Activated T-helper 2 cell treated with anti-CD3 and anti-CD28 coated beads, Interferon-gamma antibody, Interleukin-2, Interleukin-4, amounts not matched to agents 10 μg/mL and 5 μg/mL and 100 μg/mL, durations not matched to agents 14 hours and 24 hours and 36 hours (primary cell): ENCODE measurements at regions not wholly inside any gene's neighbourhood (a gene's known extent, or its start where the extent isn't known, plus 50 kb on each side); places are given as distances from the start of the nearest gene placed in this dataset.

Experiments
- DNase-seq: peaks from one replicate; pipeline ENCODE4 v3.0.0; 2021; ENCODE audit warnings: low spot score
- H3K27ac Mint-ChIP-seq: one replicate; pipeline ENCODE4 v1.8.0; 2021; ENCODE audit warnings: mixed read lengths
- H3K27me3 Mint-ChIP-seq: one replicate; pipeline ENCODE4 v1.8.0; 2021; ENCODE audit warnings: low read depth, mixed read lengths
- H3K36me3 Mint-ChIP-seq: one replicate; pipeline ENCODE4 v1.8.0; 2021; ENCODE audit warnings: low read depth, mixed read lengths
- H3K4me1 Mint-ChIP-seq: one replicate; pipeline ENCODE4 v1.8.0; 2021; ENCODE audit warnings: low read depth, mixed read lengths
- H3K4me3 Mint-ChIP-seq: one replicate; pipeline ENCODE4 v1.8.0; 2021; ENCODE audit warnings: low read depth, mild to moderate bottlenecking, moderate library complexity, mixed read lengths
- H3K9me3 Mint-ChIP-seq: one replicate; pipeline ENCODE4 v1.8.0; 2021; ENCODE audit warnings: mixed read lengths
- intact Hi-C: fragments of 100-400 bp; cut with micrococcal nuclease; formaldehyde crosslinking; loops from one replicate; pipeline ENCODE4 v1.15.1; 2023

DNA sequence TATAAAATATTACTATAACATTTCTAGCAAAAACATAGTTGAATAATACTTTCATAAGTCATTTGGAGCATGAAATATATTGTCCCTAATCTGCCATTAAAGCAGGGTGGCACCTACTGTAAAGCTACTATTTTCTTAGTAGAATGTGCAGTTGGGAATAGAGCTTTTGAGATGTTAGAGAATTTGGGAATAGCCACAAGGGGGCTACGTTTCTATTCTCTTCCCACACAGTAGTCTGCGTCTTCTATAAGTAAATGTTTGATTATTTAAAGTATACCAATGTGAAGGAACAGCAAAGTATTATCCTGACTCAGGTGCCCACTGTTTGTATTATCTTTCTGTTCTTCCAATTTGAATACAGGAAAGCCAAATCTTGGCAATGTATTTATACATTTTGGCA, 323.2 kb upstream of the GIMD1 start:
- no peaks in the 10 kb centered on the region for H3K27me3 Mint-ChIP-seq
- peaks cover 6% of the 10 kb centered on the region for H3K4me1 Mint-ChIP-seq
- H3K36me3 Mint-ChIP-seq = no peaks in the 10 kb centered on the region
- no peak for DNase-seq
- H3K27ac Mint-ChIP-seq = no peak overlapping the region
- no peak overlapping the region for H3K4me3 Mint-ChIP-seq
- intact Hi-C loops = no loop called here
- peaks cover 4% of the 10 kb centered on the region for H3K9me3 Mint-ChIP-seq

- H3K4me3 Mint-ChIP-seq = no peak overlapping the region
- H3K4me1 Mint-ChIP-seq = peaks cover 6% of the 10 kb centered on the region
- H3K9me3 Mint-ChIP-seq = peaks cover 4% of the 10 kb centered on the region
- no peaks in the 10 kb centered on the region for H3K27me3 Mint-ChIP-seq
- intact Hi-C loops = no loop called here
- no peak for DNase-seq
- no peak overlapping the region for H3K27ac Mint-ChIP-seq
- H3K36me3 Mint-ChIP-seq = no peaks in the 10 kb centered on the region
Observed at GRCh38 chr4:106690487-106690886, 321.9 kb upstream of the GIMD1 start.

DNA sequence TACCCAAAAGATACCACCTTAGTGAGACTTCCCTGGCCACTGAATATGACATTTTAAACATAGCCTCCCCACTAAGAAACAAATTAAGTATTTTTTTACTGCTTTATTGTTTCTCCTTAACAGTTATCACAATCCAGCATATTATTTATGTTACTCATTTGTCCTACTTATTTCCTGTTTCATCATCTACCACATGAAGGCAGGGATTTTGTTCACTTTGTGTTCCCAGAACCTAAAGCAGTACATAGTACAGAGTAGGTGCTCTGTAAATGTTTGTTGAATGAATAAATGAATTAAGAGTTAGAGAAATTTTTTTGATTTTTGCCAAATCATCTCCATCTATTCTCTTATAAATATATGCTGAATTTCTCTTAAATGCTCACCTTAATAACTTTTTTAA, 318.4 kb upstream of the GIMD1 start:
- Mint-ChIP-seq H3K4me1 (peaks cover 6% of the 10 kb centered on the region), H3K4me3 (no peak overlapping the region), H3K27me3 (no peaks in the 10 kb centered on the region), H3K9me3 (peaks cover 16% of the 10 kb centered on the region), H3K27ac (no peak overlapping the region), H3K36me3 (no peaks in the 10 kb centered on the region)
- intact Hi-C loops = no loop called here
- DNase-seq = no peak

DNA sequence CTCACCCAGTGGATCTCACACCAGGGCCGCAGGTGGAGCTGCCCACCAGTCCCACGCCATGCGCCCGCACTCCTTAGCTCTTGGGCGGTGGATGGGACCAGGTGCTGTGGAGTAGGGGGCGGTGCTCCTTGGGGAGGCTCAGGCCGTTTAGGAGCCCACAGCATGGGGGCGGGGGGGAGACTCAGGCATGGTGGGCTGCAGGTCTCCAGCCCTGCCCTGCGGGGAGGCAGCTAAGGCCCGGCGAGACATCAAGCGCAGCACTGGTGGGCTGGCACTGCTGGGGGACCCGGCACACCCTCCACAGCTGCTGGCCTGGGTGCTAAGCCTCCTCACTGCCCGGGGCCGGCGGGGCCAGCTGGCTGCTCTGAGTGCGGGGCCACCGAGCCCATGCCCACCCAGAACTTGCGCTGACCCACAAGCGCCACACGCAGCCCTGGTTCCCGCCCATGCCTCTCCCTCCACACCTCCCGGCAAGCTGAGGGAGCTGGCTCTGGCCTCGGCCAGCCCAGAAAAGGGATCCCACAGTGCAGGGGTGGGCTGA, 312.9 kb upstream of the GIMD1 start:
- intact Hi-C loops = no loop called here
- H3K4me1 Mint-ChIP-seq = no peaks in the 10 kb centered on the region
- no peaks in the 10 kb centered on the region for H3K27me3 Mint-ChIP-seq
- H3K4me3 Mint-ChIP-seq = no peak overlapping the region
- no peak for DNase-seq
- H3K27ac Mint-ChIP-seq = no peak overlapping the region
- no peaks in the 10 kb centered on the region for H3K36me3 Mint-ChIP-seq
- peaks cover 15% of the 10 kb centered on the region for H3K9me3 Mint-ChIP-seq

DNA sequence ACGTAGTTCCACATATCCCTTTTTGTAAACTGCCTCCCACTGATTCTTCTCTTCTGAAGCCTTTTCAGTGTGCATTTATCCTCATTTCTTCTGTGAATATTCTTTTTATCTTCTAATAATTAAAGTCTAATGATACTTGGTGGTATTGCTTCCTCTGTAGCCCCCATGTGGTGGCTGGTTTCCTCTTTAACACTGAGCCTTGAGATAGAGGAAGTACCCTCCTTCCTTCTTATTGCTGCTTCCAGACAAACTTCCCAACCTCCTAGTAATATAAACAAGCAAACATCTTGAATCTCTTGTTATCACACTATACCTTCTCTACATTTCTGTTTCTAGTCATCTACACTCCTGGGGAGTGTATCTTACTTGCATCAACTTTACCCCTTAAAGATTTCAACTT, 310.5 kb upstream of the GIMD1 start:
- no peaks in the 10 kb centered on the region for H3K27me3 Mint-ChIP-seq
- intact Hi-C loops = no loop called here
- H3K4me3 Mint-ChIP-seq = no peak overlapping the region
- H3K9me3 Mint-ChIP-seq = peaks cover 15% of the 10 kb centered on the region
- no peak overlapping the region for H3K27ac Mint-ChIP-seq
- no peaks in the 10 kb centered on the region for H3K36me3 Mint-ChIP-seq
- no peaks in the 10 kb centered on the region for H3K4me1 Mint-ChIP-seq
- DNase-seq = no peak

GRCh38 chr4:106677213-106677612, 308.6 kb upstream of the GIMD1 start:
- DNase-seq = no peak
- peaks cover 12% of the 10 kb centered on the region for H3K9me3 Mint-ChIP-seq
- H3K27ac Mint-ChIP-seq = no peak overlapping the region
- H3K27me3 Mint-ChIP-seq = no peaks in the 10 kb centered on the region
- no peaks in the 10 kb centered on the region for H3K36me3 Mint-ChIP-seq
- intact Hi-C loops = no loop called here
- H3K4me1 Mint-ChIP-seq = no peaks in the 10 kb centered on the region
- H3K4me3 Mint-ChIP-seq = no peak overlapping the region

GRCh38 chr4:106676173-106676921, 307.8 kb upstream of the GIMD1 start:
- H3K4me1 Mint-ChIP-seq = no peaks in the 10 kb centered on the region
- H3K36me3 Mint-ChIP-seq = no peaks in the 10 kb centered on the region
- H3K9me3 Mint-ChIP-seq = peaks cover 8% of the 10 kb centered on the region
- no peak for DNase-seq
- H3K27me3 Mint-ChIP-seq = no peaks in the 10 kb centered on the region
- intact Hi-C loops = no loop called here
- no peak overlapping the region for H3K27ac Mint-ChIP-seq
- no peak overlapping the region for H3K4me3 Mint-ChIP-seq

DNA sequence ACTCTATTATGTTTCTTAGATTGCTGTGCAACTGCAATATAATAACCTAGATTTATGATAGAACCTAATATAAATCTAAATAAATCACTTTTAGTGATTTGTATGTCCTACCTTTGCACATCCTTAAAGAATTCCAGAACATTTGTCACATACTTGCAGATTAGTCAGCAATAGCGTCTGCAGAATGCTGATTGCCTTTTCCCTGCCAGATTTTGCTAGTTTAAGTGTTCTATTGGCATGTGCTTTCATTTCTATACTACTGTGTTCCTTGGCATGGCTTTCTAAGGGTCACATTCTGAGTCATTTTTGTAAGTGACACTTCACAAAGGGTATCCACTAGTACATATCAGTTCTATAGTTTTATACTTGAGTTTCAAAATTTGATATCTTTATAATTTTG, 303.1 kb upstream of the GIMD1 start:
- H3K9me3 Mint-ChIP-seq = peaks cover 8% of the 10 kb centered on the region
- no peaks in the 10 kb centered on the region for H3K27me3 Mint-ChIP-seq
- no peak overlapping the region for H3K27ac Mint-ChIP-seq
- H3K36me3 Mint-ChIP-seq = no peaks in the 10 kb centered on the region
- H3K4me1 Mint-ChIP-seq = no peaks in the 10 kb centered on the region
- no peak for DNase-seq
- intact Hi-C loops = no loop called here
- no peak overlapping the region for H3K4me3 Mint-ChIP-seq

DNA sequence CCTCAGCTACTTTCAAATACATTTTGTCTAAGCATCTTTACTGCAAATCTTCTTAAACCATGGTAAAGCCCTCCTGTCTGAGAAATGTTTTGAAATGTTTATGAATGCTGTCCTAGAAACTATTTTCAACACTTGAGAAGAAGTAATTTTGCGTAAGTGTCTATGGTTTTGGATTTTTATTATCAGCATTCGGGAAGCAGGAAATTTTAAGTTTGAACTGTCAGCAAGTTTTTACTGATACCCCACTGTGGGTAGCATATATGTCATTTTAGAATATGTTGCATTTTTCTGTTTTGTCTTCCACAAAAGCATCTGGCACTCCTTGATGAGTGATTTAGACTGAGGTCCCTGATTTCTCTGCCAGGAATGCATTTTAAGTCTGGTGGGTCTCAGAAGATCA, 302.4 kb upstream of the GIMD1 start:
- no peaks in the 10 kb centered on the region for H3K36me3 Mint-ChIP-seq
- H3K27ac Mint-ChIP-seq = no peak overlapping the region
- no peaks in the 10 kb centered on the region for H3K27me3 Mint-ChIP-seq
- H3K4me3 Mint-ChIP-seq = no peak overlapping the region
- no peak for DNase-seq
- intact Hi-C loops = no loop called here
- H3K4me1 Mint-ChIP-seq = no peaks in the 10 kb centered on the region
- peaks cover 8% of the 10 kb centered on the region for H3K9me3 Mint-ChIP-seq

- Mint-ChIP-seq H3K27ac (no peak overlapping the region), H3K4me3 (no peak overlapping the region), H3K4me1 (no peaks in the 10 kb centered on the region), H3K9me3 (no peaks in the 10 kb centered on the region), H3K27me3 (no peaks in the 10 kb centered on the region), H3K36me3 (no peaks in the 10 kb centered on the region)
- DNase-seq = no peak
- intact Hi-C loops = no loop called here
Observed at GRCh38 chr4:106659371-106659770, 290.8 kb upstream of the GIMD1 start.

DNA sequence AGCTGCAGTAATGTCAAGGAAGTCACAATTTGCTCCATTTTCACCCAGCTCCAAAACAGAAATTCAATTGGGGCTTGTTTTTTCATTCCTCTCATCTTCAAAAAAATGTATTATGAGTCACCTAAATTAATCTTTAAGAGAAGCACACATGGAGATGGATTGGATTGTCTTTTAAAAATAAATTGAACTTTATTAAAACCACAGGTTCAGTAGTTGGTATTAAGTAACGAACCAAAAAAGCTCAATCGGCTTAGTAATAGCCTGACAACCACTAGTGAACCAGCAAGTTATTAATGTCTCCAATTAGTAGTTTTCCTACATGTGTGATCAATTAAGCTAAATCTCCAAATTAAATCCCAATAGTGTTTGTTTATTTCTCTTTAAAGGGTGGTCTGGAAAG, 283.5 kb upstream of the GIMD1 start:
- Mint-ChIP-seq H3K4me3 (no peak overlapping the region), H3K27me3 (no peaks in the 10 kb centered on the region), H3K27ac (no peak overlapping the region), H3K9me3 (no peaks in the 10 kb centered on the region), H3K4me1 (no peaks in the 10 kb centered on the region), H3K36me3 (no peaks in the 10 kb centered on the region)
- no peak for DNase-seq
- intact Hi-C loops = no loop called here

- no peak overlapping the region for H3K27ac Mint-ChIP-seq
- no peaks in the 10 kb centered on the region for H3K9me3 Mint-ChIP-seq
- H3K4me3 Mint-ChIP-seq = no peak overlapping the region
- H3K27me3 Mint-ChIP-seq = no peaks in the 10 kb centered on the region
- no peaks in the 10 kb centered on the region for H3K4me1 Mint-ChIP-seq
- no peaks in the 10 kb centered on the region for H3K36me3 Mint-ChIP-seq
- intact Hi-C loops = no loop called here
- DNase-seq = no peak
Observed at GRCh38 chr4:106650701-106651100, 282.1 kb upstream of the GIMD1 start.

DNA sequence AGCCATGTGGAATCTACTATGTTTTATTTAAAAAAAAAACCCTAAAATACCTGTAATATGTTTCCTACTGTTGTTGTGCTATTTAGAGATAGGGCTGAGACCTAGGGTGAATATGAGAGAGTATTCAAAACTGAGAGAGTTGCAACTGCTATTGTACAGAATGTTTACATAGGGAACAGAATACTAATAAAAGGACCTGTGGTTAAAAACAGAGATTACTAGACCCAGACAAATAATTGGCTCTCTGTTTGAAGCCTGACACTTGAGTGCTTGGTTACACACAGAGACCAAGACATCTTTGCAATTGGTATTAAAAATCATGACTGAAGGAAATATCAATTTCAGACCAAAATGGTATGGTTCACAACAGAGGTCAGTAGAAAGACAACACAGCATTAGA, 278.9 kb upstream of the GIMD1 start:
- no peak overlapping the region for H3K27ac Mint-ChIP-seq
- DNase-seq = no peak
- no peaks in the 10 kb centered on the region for H3K27me3 Mint-ChIP-seq
- no peaks in the 10 kb centered on the region for H3K4me1 Mint-ChIP-seq
- H3K36me3 Mint-ChIP-seq = no peaks in the 10 kb centered on the region
- no peak overlapping the region for H3K4me3 Mint-ChIP-seq
- intact Hi-C loops = no loop called here
- no peaks in the 10 kb centered on the region for H3K9me3 Mint-ChIP-seq

- no peaks in the 10 kb centered on the region for H3K27me3 Mint-ChIP-seq
- H3K27ac Mint-ChIP-seq = no peak overlapping the region
- H3K9me3 Mint-ChIP-seq = no peaks in the 10 kb centered on the region
- H3K4me3 Mint-ChIP-seq = no peak overlapping the region
- no peaks in the 10 kb centered on the region for H3K36me3 Mint-ChIP-seq
- H3K4me1 Mint-ChIP-seq = no peaks in the 10 kb centered on the region
- intact Hi-C loops = no loop called here
- DNase-seq = no peak
Observed at GRCh38 chr4:106629268-106629625, 260.7 kb upstream of the GIMD1 start.
